Adrenal gland (tissue), 9 donors: ENCODE measurements at regions not wholly inside any gene's neighbourhood (a gene's known extent, or its start where the extent isn't known, plus 50 kb on each side); places are given as distances from the start of the nearest gene placed in this dataset.
A peak's percentile ranks its signal among the peaks of the same experiment; 100 is the strongest.

ENCODE experiments used
- DNase-seq, 7 donors: peaks; one replicate each; pipeline ENCODE4 v3.0.0-alpha.2; 2019 to 2020
- H3K27ac ChIP-seq, 5 donors: fragments of 200-600 bp; sonication (generic) in 4 of 5; 1 replicate in 3 of 5; 2 replicates in 2 of 5; pipeline versions ENCODE4 v1.5.1 to v1.8.0; 2016 to 2020; ENCODE audit warnings: mild to moderate bottlenecking in 1 of 5
- H3K27me3 ChIP-seq: fragments of 200-600 bp; 2 replicates; pipeline ENCODE4 v1.8.0; 2021
- H3K36me3 ChIP-seq, 2 donors: fragments of 200-600 bp; replicated peaks in 1 of 2; 1 replicate in 1 of 2; 2 replicates in 1 of 2; pipeline versions ENCODE4 v1.5.1 to v1.8.0; 2018 to 2022
- H3K4me1 ChIP-seq, 2 donors: fragments of 200-600 bp; replicated peaks in 1 of 2; 1 replicate in 1 of 2; 2 replicates in 1 of 2; pipeline versions ENCODE4 v1.5.1 to v1.8.0; 2018 to 2021
- H3K4me3 ChIP-seq, 4 donors: fragments of 200-600 bp; sonication (generic) in 3 of 4; one replicate each; pipeline ENCODE4 v1.5.1; 2016 to 2018
- H3K9me3 ChIP-seq, 3 donors: fragments of 200-600 bp; sonication (generic) in 1 of 3; replicated peaks in 1 of 3; 1 replicate in 2 of 3; 2 replicates in 1 of 3; pipeline versions ENCODE4 v1.5.1 to v1.8.0; 2016 to 2021
- CTCF ChIP-seq, 6 experiments: fragments of 450-650 bp in 4 of 6; fragments of 200-600 bp in 2 of 6; sonication (generic) in 1 of 6; IDR thresholded peaks; 1 replicate in 5 of 6; 2 replicates in 1 of 6; pipeline versions ENCODE4 v1.5.1 to v1.8.0; 2016 to 2021; ENCODE audit warnings: antibody characterized with exemption in 6 of 6, mild to moderate bottlenecking in 2 of 6, moderate library complexity in 1 of 6
- POLR2A ChIP-seq, 2 donors: fragments of 450-650 bp; IDR thresholded peaks; one replicate each; pipeline ENCODE4 v1.6.1; 2017; ENCODE audit warnings: antibody characterized with exemption in 2 of 2, mild to moderate bottlenecking in 2 of 2, moderate library complexity in 1 of 2
- WGBS, 4 donors: extraction: QIAGEN DNeasy Blood & Tissue Kit in 2 of 4; methylation state at CpG; one replicate each; pipeline versions ENCODE4 v1.1.5 to v1.1.7; 2013 to 2017; 5-methylcytosine and 5-hydroxymethylcytosine counted together
- intact Hi-C, 2 donors: fragments of 100-400 bp; cut with DNase I; formaldehyde crosslinking; loops; one replicate each; pipeline versions ENCODE4 v1.14.1 to v1.15.0; 2022 to 2023
- donor health status: healthy with polysubstance abuse.
- donor health status: Bipolar disorder and iron deficiency.
- donor health status: DM: yes; HTN: yes; CAD: no.
- donor health status: DM: no; HTN: no; CAD: no.
- donor health status: DM: no; HTN: no; CAD: no.

GRCh38 chr3:24830230-24831152 lies 335.8 kb upstream of the THRB start:
- DNase-seq = peak in 1 of 7 donors; percentile 7
- H3K27me3 ChIP-seq = peaks cover 26% of the 10 kb centered on the region
- H3K36me3 ChIP-seq = no peaks in the 10 kb centered on the region
- no peak overlapping the region for H3K27ac ChIP-seq
- H3K4me1 ChIP-seq = peaks cover 8 to 14% of the 10 kb centered on the region in 2 donors
- intact Hi-C loops = no loop called here
- peak overlapping the region in 1 of 4 donors; percentile 52 for H3K4me3 ChIP-seq
- WGBS, 4 donors = 7 to 8% (median 8%) methylated on average over 33 to 35 of the region's 35 CpGs
- no peaks in the 10 kb centered on the region for H3K9me3 ChIP-seq
- TF ChIP-seq POLR2A (IDR thresholded peaks at IDR 0.05) (no peak), CTCF (IDR thresholded peaks at IDR 0.05) (no peak)

- no peak overlapping the region for H3K27ac ChIP-seq
- H3K4me1 ChIP-seq = peaks cover 8 to 14% of the 10 kb centered on the region in 2 donors
- no peak for TF ChIP-seq CTCF (IDR thresholded peaks at IDR 0.05)
- no peak for TF ChIP-seq POLR2A (IDR thresholded peaks at IDR 0.05)
- intact Hi-C loops = no loop called here
- peaks cover 26% of the 10 kb centered on the region for H3K27me3 ChIP-seq
- DNase-seq = no peak
- no peaks in the 10 kb centered on the region for H3K36me3 ChIP-seq
- H3K4me3 ChIP-seq = no peak overlapping the region
- 71 to 73% (median 73%) methylated on average over 6 of the region's 6 CpGs for WGBS, 4 donors
- H3K9me3 ChIP-seq = no peaks in the 10 kb centered on the region
Measured at GRCh38 chr3:24831221-24831620, 336.6 kb upstream of the THRB start.

GRCh38 chr3:24832891-24833290 lies 338.2 kb upstream of the THRB start:
- intact Hi-C loops = no loop called here
- Histone ChIP-seq H3K27ac (no peak overlapping the region), H3K9me3 (no peaks in the 10 kb centered on the region), H3K4me3 (no peak overlapping the region), H3K36me3 (no peaks in the 10 kb centered on the region), H3K27me3 (peaks cover 20% of the 10 kb centered on the region), H3K4me1 (peaks cover 8 to 14% of the 10 kb centered on the region in 2 donors)
- TF ChIP-seq POLR2A (IDR thresholded peaks at IDR 0.05) (no peak), CTCF (IDR thresholded peaks at IDR 0.05) (no peak)
- 62 to 70% (median 63%) methylated on average over 5 of the region's 5 CpGs for WGBS, 4 donors
- no peak for DNase-seq

GRCh38 chr3:24834442-24834841 lies 339.8 kb upstream of the THRB start:
- H3K4me3 ChIP-seq = no peak overlapping the region
- DNase-seq = no peak
- 63 to 74% (median 71%) methylated on average over 4 of the region's 4 CpGs for WGBS, 4 donors
- H3K27ac ChIP-seq = no peak overlapping the region
- peaks cover 3 to 6% of the 10 kb centered on the region in 2 donors for H3K4me1 ChIP-seq
- H3K27me3 ChIP-seq = peaks cover 9% of the 10 kb centered on the region
- H3K36me3 ChIP-seq = no peaks in the 10 kb centered on the region
- H3K9me3 ChIP-seq = no peaks in the 10 kb centered on the region
- intact Hi-C loops = no loop called here
- TF ChIP-seq POLR2A (IDR thresholded peaks at IDR 0.05) (no peak), CTCF (IDR thresholded peaks at IDR 0.05) (no peak)
